B cell (primary cell): ENCODE measurements at regions not wholly inside any gene's neighbourhood (a gene's known extent, or its start where the extent isn't known, plus 50 kb on each side); places are given as distances from the start of the nearest gene placed in this dataset.

Source experiments
- ATAC-seq: fragments of 200-7000 bp; cut with Tn5 transposase; one replicate; pipeline ENCODE4 v1.10.0; 2021; ENCODE audit warnings: low read depth, mild to moderate bottlenecking, moderate number of reproducible peaks, moderate library complexity
- CTCF ChIA-PET: fragments of 350-600 bp; sonication (Branson Sonifier 250); formaldehyde crosslinking; loops from one replicate; lab custom pipeline; 2021; ENCODE audit warnings: antibody characterized with exemption, inconsistent platforms; lab: Charles Lee
- POLR2A ChIA-PET: fragments of 350-600 bp; sonication (Branson Sonifier 250); formaldehyde crosslinking; loops from one replicate; lab custom pipeline; 2021; ENCODE audit warnings: antibody characterized with exemption; lab: Charles Lee
- DNase-seq: peaks from one replicate; pipeline ENCODE4 v3.0.0; 2013
- H2AFZ ChIP-seq: 2 replicates; pipeline ENCODE4 v1.6.1; 2012; ENCODE audit warnings: mild to moderate bottlenecking, low read depth, low read length; ENCODE audit not compliant: insufficient read depth, poor library complexity, severe bottlenecking
- H3K27ac ChIP-seq, 2 donors: 1 replicate in 1 of 2; 2 replicates in 1 of 2; pipeline ENCODE4 v1.5.1; 2012 to 2013; ENCODE audit warnings: low read length in 2 of 2, mild to moderate bottlenecking in 2 of 2, moderate library complexity in 1 of 2
- H3K27me3 ChIP-seq, 4 experiments: fragments of 200-600 bp in 1 of 4; sonication (generic) in 1 of 4; replicated peaks in 1 of 4; 1 replicate in 2 of 4; 2 replicates in 2 of 4; pipeline versions ENCODE4 v1.6.1 to v1.7.0; 2013 to 2016; ENCODE audit warnings: low read length in 3 of 4, mild to moderate bottlenecking in 2 of 4, mixed read lengths in 1 of 4, moderate library complexity in 1 of 4; ENCODE audit not compliant: insufficient read depth in 4 of 4, control insufficient read depth in 3 of 4; ENCODE audit errors: control extremely low read depth in 1 of 4
- H3K36me3 ChIP-seq, 2 experiments: replicated peaks in 1 of 2; 1 replicate in 1 of 2; 2 replicates in 1 of 2; pipeline versions ENCODE4 v1.6.1 to v1.7.1; 2013; ENCODE audit warnings: low read length in 1 of 2; ENCODE audit not compliant: insufficient read depth in 2 of 2, control insufficient read depth in 1 of 2; ENCODE audit errors: control extremely low read depth in 1 of 2, extremely low read depth in 1 of 2
- H3K4me1 ChIP-seq, 2 donors: fragments of 200-600 bp in 1 of 2; sonication (generic) in 1 of 2; 1 replicate in 1 of 2; 2 replicates in 1 of 2; pipeline versions ENCODE4 v1.5.1 to v1.6.1; 2013 to 2017; ENCODE audit warnings: low read length in 2 of 2; ENCODE audit not compliant: control insufficient read depth in 2 of 2, insufficient read depth in 2 of 2
- H3K4me2 ChIP-seq: replicated peaks from 2 replicates; pipeline ENCODE3; 2012; ENCODE audit warnings: mild to moderate bottlenecking, low read depth, low read length; ENCODE audit not compliant: poor library complexity, severe bottlenecking
- H3K4me3 ChIP-seq, 5 experiments: fragments of 200-600 bp in 1 of 5; sonication (generic) in 1 of 5; 1 replicate in 3 of 5; 2 replicates in 2 of 5; pipeline versions ENCODE4 v1.5.1 to v1.7.0; 2011 to 2016; ENCODE audit warnings: low read length in 4 of 5, mild to moderate bottlenecking in 4 of 5, low read depth in 2 of 5, control low read depth in 1 of 5, moderate library complexity in 1 of 5; ENCODE audit not compliant: insufficient read depth in 1 of 5; ENCODE audit errors: control extremely low read depth in 1 of 5, extremely low read depth in 1 of 5
- H3K79me2 ChIP-seq: fragments of 200-600 bp; sonication (generic); one replicate; pipeline ENCODE4 v1.6.0; 2016; ENCODE audit warnings: low read length; ENCODE audit not compliant: control insufficient read depth, insufficient read depth
- H3K9ac ChIP-seq: fragments of 200-600 bp; sonication (generic); 2 replicates; pipeline ENCODE4 v1.6.1; 2017; ENCODE audit warnings: mild to moderate bottlenecking, low read length, moderate library complexity
- H3K9me3 ChIP-seq, 3 donors: one replicate each; pipeline versions ENCODE4 v1.6.1 to v1.7.1; 2013; ENCODE audit warnings: low read length in 2 of 3; ENCODE audit not compliant: control insufficient read depth in 2 of 3, insufficient read depth in 1 of 3; ENCODE audit errors: control extremely low read depth in 1 of 3
- H4K20me1 ChIP-seq: 2 replicates; pipeline ENCODE4 v1.6.0; 2012; ENCODE audit warnings: mild to moderate bottlenecking, low read length; ENCODE audit not compliant: insufficient read depth, control insufficient read depth, poor library complexity, severe bottlenecking
- H3K27ac Mint-ChIP-seq: one replicate; pipeline ENCODE4 v1.8.0; 2021; ENCODE audit warnings: mixed read lengths
- H3K27me3 Mint-ChIP-seq: one replicate; pipeline ENCODE4 v1.8.0; 2021; ENCODE audit warnings: mixed read lengths
- H3K4me1 Mint-ChIP-seq: one replicate; pipeline ENCODE4 v1.8.0; 2021; ENCODE audit warnings: mixed read lengths
- H3K4me3 Mint-ChIP-seq: one replicate; pipeline ENCODE4 v1.8.0; 2021; ENCODE audit warnings: mixed read lengths
- H3K9me3 Mint-ChIP-seq: one replicate; pipeline ENCODE4 v1.8.0; 2022; ENCODE audit warnings: mixed read lengths; ENCODE audit not compliant: insufficient read depth
- CTCF ChIP-seq: fragments of 200-600 bp; IDR thresholded peaks from one replicate; pipeline ENCODE4 v1.8.0; 2022; ENCODE audit warnings: antibody characterized with exemption, mild to moderate bottlenecking
- EZH2 ChIP-seq: IDR thresholded peaks from 2 replicates; pipeline ENCODE4 v1.6.1; 2012; ENCODE audit warnings: borderline replicate concordance, low read depth, mild to moderate bottlenecking, moderate library complexity, low read length; ENCODE audit not compliant: insufficient read depth, poor library complexity, severe bottlenecking
- WGBS: methylation state at CpG from one replicate; pipeline ENCODE4 v1.1.5; 2013; ENCODE audit warnings: missing lambda C conversion rate; ENCODE audit not compliant: insufficient coverage; 5-methylcytosine and 5-hydroxymethylcytosine counted together
- intact Hi-C: fragments of 100-400 bp; cut with micrococcal nuclease; formaldehyde crosslinking; loops from one replicate; pipeline ENCODE4 v1.10.0; 2022

- WGBS: 60% methylated on average over 2 of the region's 3 CpGs
- Histone ChIP-seq H3K4me3 (no peak overlapping the region), H3K4me2 (no peak overlapping the region), H3K9ac (no peak overlapping the region), H3K27ac (no peak overlapping the region), H2AFZ (no peak overlapping the region), H3K27me3 (no peaks in the 10 kb centered on the region), H3K4me1 (no peaks in the 10 kb centered on the region), H3K79me2 (no peaks in the 10 kb centered on the region), H3K36me3 (no peaks in the 10 kb centered on the region), H4K20me1 (no peaks in the 10 kb centered on the region), H3K9me3 (no peaks in the 10 kb centered on the region)
- no peak overlapping the region for H3K4me3 Mint-ChIP-seq
- H3K9me3 Mint-ChIP-seq: peaks cover 4% of the 10 kb centered on the region
- ATAC-seq: no peak
- CTCF ChIA-PET: no interaction called here
- intact Hi-C loops: no loop called here
- no peaks in the 10 kb centered on the region for H3K4me1 Mint-ChIP-seq
- no peak for DNase-seq
- H3K27me3 Mint-ChIP-seq: no peaks in the 10 kb centered on the region
- POLR2A ChIA-PET: no interaction called here
- H3K27ac Mint-ChIP-seq: no peak overlapping the region
- TF ChIP-seq EZH2 (no peak), CTCF (no peak)
Measured at GRCh38 chr9:23341346-23341745, 484.7 kb downstream of the ELAVL2 start.

- Histone ChIP-seq H3K9ac (no peak overlapping the region), H4K20me1 (no peaks in the 10 kb centered on the region), H3K4me2 (no peak overlapping the region), H3K27me3 (no peaks in the 10 kb centered on the region), H3K36me3 (no peaks in the 10 kb centered on the region), H3K27ac (no peak overlapping the region), H3K4me1 (no peaks in the 10 kb centered on the region), H2AFZ (no peak overlapping the region), H3K4me3 (no peak overlapping the region), H3K9me3 (no peaks in the 10 kb centered on the region), H3K79me2 (no peaks in the 10 kb centered on the region)
- intact Hi-C loops: no loop called here
- Mint-ChIP-seq H3K4me1 (no peaks in the 10 kb centered on the region), H3K27me3 (no peaks in the 10 kb centered on the region), H3K9me3 (peaks cover 4% of the 10 kb centered on the region), H3K27ac (no peak overlapping the region), H3K4me3 (no peak overlapping the region)
- no peak for TF ChIP-seq CTCF
- no peak for TF ChIP-seq EZH2
- no CpG with 5 or more reads among the region's 1 CpG for WGBS
- ChIA-PET CTCF (no interaction called here), POLR2A (no interaction called here)
- ATAC-seq (no peak), DNase-seq (no peak)
Measured at GRCh38 chr9:23342291-23342690, 483.7 kb downstream of the ELAVL2 start.
